SK-N-SH (cell line): ENCODE measurements at regions not wholly inside any gene's neighbourhood (a gene's known extent, or its start where the extent isn't known, plus 50 kb on each side); places are given as distances from the start of the nearest gene placed in this dataset.

Experiments
- ELF1 ChIP-seq: IDR thresholded peaks from 2 replicates; pipeline ENCODE4 v1.4.0; 2012
- POLR2AphosphoS5 ChIP-seq: IDR thresholded peaks from 2 replicates; pipeline ENCODE4 v1.6.1; 2012; ENCODE audit warnings: low read depth, low read length
- TCF12 ChIP-seq: IDR thresholded peaks from 2 replicates; pipeline ENCODE4 v1.4.0; 2012
- TF ChIP-seq, protein P1 (sequence below): fragments of 200-600 bp; sonication (generic); IDR thresholded peaks from 2 replicates; pipeline ENCODE4 v1.6.1; 2017; ENCODE audit warnings: antibody characterized with exemption, mild to moderate bottlenecking, moderate library complexity
- TF ChIP-seq, protein P2 (sequence below): IDR thresholded peaks from 2 replicates; pipeline ENCODE4 v1.4.0; 2012; ENCODE audit warnings: low read depth, borderline replicate concordance

DNA sequence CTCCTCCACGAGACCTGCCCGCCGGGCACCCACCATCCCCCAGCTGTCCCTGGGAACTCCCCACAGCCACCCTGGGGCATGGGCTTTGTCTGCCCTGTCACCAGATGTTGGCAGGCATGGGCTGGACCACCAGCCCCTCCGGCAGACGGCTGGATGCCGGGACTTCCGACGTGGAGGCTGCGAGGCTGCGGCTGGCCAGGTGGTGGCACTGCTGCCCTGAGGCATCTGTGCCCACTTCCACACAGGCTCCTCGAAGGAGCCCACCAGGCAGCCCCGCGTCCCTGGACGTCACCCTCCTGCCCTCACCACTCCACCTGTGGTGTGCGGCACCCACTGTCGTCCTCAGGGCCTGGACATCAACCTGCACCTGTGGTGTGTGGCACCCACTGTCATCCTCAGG, 319.9 kb upstream of the SALL3 start:
- TF ChIP-seq ELF1 (no peak), TCF12 (no peak), POLR2AphosphoS5 (no peak)
- TF ChIP-seq, protein P1, sequence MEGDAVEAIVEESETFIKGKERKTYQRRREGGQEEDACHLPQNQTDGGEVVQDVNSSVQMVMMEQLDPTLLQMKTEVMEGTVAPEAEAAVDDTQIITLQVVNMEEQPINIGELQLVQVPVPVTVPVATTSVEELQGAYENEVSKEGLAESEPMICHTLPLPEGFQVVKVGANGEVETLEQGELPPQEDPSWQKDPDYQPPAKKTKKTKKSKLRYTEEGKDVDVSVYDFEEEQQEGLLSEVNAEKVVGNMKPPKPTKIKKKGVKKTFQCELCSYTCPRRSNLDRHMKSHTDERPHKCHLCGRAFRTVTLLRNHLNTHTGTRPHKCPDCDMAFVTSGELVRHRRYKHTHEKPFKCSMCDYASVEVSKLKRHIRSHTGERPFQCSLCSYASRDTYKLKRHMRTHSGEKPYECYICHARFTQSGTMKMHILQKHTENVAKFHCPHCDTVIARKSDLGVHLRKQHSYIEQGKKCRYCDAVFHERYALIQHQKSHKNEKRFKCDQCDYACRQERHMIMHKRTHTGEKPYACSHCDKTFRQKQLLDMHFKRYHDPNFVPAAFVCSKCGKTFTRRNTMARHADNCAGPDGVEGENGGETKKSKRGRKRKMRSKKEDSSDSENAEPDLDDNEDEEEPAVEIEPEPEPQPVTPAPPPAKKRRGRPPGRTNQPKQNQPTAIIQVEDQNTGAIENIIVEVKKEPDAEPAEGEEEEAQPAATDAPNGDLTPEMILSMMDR = peak; percentile 40
- TF ChIP-seq, protein P2, sequence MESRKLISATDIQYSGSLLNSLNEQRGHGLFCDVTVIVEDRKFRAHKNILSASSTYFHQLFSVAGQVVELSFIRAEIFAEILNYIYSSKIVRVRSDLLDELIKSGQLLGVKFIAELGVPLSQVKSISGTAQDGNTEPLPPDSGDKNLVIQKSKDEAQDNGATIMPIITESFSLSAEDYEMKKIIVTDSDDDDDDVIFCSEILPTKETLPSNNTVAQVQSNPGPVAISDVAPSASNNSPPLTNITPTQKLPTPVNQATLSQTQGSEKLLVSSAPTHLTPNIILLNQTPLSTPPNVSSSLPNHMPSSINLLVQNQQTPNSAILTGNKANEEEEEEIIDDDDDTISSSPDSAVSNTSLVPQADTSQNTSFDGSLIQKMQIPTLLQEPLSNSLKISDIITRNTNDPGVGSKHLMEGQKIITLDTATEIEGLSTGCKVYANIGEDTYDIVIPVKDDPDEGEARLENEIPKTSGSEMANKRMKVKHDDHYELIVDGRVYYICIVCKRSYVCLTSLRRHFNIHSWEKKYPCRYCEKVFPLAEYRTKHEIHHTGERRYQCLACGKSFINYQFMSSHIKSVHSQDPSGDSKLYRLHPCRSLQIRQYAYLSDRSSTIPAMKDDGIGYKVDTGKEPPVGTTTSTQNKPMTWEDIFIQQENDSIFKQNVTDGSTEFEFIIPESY = no peak
